Lower leg skin (tissue), 4 donors: ENCODE measurements at regions not wholly inside any gene's neighbourhood (a gene's known extent, or its start where the extent isn't known, plus 50 kb on each side); places are given as distances from the start of the nearest gene placed in this dataset.

ENCODE experiments used
- DNase-seq, 2 donors: peaks; one replicate each; pipeline ENCODE4 v3.0.0-alpha.2; 2019; ENCODE audit warnings: low spot score in 2 of 2
- H3K4me3 ChIP-seq: fragments of 200-600 bp; sonication (generic); 2 replicates; pipeline ENCODE4 v1.5.1; 2017; ENCODE audit warnings: mild to moderate bottlenecking, low read depth; ENCODE audit not compliant: poor library complexity, severe bottlenecking
- POLR2A ChIP-seq, 2 donors: fragments of 450-650 bp; IDR thresholded peaks; one replicate each; pipeline ENCODE4 v1.6.1; 2016 to 2017; ENCODE audit warnings: antibody characterized with exemption in 2 of 2, mild to moderate bottlenecking in 1 of 2, moderate library complexity in 1 of 2
- WGBS, 2 donors: methylation state at CpG; one replicate each; pipeline ENCODE4 v1.1.5; 2018; 5-methylcytosine and 5-hydroxymethylcytosine counted together
- intact Hi-C: fragments of 100-400 bp; cut with DNase I; formaldehyde crosslinking; loops from one replicate; pipeline ENCODE4 v1.15.0; 2023; ENCODE audit warnings: low total_unique reads
- TF ChIP-seq, protein P1 (sequence below), 3 donors: fragments of 450-650 bp; IDR thresholded peaks; one replicate each; pipeline ENCODE4 v1.5.1; 2016; ENCODE audit warnings: antibody characterized with exemption in 3 of 3, mild to moderate bottlenecking in 3 of 3, moderate library complexity in 2 of 3

DNA sequence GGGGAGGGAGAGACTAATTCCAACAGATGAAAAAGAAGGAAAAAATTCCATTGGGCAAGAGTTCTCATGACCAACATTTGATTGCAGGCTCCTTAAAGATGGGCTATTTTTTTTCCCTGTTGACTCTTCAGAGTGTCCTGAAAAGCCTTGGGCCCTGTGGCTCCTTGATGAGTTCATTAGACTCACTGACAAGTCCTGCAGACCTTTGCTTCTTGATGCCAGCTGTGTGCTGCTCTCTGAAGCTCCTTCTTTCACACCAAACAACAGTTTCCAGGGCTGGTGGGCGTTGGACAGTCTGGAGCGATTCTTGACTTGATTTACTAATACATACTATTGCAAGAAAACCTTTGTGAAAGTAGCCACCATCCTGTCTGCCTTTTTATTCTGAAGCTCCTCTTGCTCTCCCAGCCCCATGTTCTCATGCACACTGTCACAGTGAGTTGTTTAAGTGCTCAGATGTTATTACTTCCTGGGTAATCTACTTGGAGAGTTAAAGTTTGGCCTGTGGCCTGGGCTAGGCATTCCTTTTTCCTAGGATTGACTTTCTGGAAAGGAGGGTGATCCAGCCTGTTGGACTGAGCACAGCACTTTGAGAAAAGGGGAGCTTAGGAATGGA lies 250.3 kb downstream of the PTEN start:
- no peak overlapping the region for H3K4me3 ChIP-seq
- intact Hi-C loops, result loop anchor here (10.0 kb wide), 1 partner anchor 271 kb away; no protein-coding TSS in a partner anchor
- DNase-seq, result no peak
- 67 to 97% methylated on average over 2 of the region's 2 CpGs for WGBS, 2 donors
- TF ChIP-seq POLR2A (IDR thresholded peaks at IDR 0.05), result no peak
- TF ChIP-seq, protein P1, sequence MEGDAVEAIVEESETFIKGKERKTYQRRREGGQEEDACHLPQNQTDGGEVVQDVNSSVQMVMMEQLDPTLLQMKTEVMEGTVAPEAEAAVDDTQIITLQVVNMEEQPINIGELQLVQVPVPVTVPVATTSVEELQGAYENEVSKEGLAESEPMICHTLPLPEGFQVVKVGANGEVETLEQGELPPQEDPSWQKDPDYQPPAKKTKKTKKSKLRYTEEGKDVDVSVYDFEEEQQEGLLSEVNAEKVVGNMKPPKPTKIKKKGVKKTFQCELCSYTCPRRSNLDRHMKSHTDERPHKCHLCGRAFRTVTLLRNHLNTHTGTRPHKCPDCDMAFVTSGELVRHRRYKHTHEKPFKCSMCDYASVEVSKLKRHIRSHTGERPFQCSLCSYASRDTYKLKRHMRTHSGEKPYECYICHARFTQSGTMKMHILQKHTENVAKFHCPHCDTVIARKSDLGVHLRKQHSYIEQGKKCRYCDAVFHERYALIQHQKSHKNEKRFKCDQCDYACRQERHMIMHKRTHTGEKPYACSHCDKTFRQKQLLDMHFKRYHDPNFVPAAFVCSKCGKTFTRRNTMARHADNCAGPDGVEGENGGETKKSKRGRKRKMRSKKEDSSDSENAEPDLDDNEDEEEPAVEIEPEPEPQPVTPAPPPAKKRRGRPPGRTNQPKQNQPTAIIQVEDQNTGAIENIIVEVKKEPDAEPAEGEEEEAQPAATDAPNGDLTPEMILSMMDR (IDR thresholded peaks at IDR 0.05), result no peak

DNA sequence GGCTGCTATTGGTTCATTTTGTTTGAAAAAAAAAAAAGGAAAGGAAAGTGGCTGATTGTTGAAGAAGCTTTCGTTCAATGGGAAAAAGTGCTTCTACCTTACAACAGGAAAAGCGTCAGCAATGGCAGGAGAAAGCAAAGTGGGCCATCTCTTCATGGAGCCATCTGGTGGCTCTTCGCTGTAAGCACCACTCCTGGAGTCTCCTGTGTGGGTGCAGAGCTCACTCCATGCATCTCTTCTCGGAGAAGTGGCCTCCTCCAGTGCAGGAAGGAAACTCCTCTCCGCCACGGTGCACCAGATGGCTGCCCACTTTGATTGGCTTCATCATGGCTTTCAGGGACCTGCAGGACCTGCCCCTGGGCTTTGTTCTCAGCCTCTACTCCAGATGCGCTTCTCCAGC lies 250.9 kb downstream of the PTEN start:
- intact Hi-C loops, result loop anchor here (10.0 kb wide), 1 partner anchor 270 kb away; no protein-coding TSS in a partner anchor
- 74 to 80% methylated on average over 7 of the region's 7 CpGs for WGBS, 2 donors
- no peak for TF ChIP-seq POLR2A (IDR thresholded peaks at IDR 0.05)
- TF ChIP-seq, protein P1 (IDR thresholded peaks at IDR 0.05), result no peak
- no peak overlapping the region for H3K4me3 ChIP-seq
- no peak for DNase-seq

DNA sequence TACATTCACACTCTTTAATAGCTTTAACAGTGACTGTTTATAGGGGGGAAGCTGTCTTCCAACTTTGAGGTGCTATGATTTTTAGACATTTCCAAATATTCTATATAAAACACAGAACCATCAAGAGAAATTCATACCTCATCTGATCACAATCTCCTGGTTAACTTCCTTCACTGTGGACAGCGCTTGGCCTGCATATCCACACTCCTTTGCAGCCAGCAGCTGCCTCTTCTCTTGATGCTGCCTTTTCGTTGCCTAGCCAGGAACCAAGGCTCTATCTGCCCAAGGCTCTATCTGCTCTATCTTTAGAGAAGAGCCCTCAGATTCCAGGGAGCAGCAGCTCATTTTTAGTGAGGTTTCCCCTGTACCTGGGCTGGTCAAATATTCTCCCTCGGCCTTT lies 252.0 kb downstream of the PTEN start:
- intact Hi-C loops, result loop anchor here (10.0 kb wide), 1 partner anchor 269 kb away; no protein-coding TSS in a partner anchor
- DNase-seq, result no peak
- H3K4me3 ChIP-seq, result no peak overlapping the region
- 75 to 96% methylated on average over 3 of the region's 3 CpGs for WGBS, 2 donors
- TF ChIP-seq, protein P1 (IDR thresholded peaks at IDR 0.05), result no peak
- no peak for TF ChIP-seq POLR2A (IDR thresholded peaks at IDR 0.05)

DNA sequence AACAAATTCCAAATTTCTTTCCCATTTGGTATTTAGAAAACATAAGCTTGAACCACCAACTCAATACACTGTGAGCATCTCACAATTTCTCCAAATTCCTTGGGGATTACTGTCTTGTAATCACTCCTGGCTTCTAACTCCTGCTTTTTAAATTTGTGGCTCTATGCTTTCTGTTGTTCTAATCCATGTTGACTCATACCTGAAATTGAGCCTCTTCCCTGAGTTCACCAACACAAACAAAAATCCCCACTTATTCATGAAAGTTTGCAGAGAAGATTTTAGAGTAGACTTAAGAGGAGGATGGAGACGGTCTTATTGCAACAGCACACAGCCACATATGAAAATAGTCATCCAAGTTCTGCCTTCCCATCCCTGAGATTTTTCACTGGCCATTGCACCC lies 252.5 kb downstream of the PTEN start:
- intact Hi-C loops, result loop anchor here (10.0 kb wide), 1 partner anchor 269 kb away; no protein-coding TSS in a partner anchor
- DNase-seq, result no peak
- WGBS, 2 donors, result 81 to 87% methylated on average over 1 of the region's 1 CpG
- no peak overlapping the region for H3K4me3 ChIP-seq
- TF ChIP-seq, protein P1 (IDR thresholded peaks at IDR 0.05), result no peak
- no peak for TF ChIP-seq POLR2A (IDR thresholded peaks at IDR 0.05)

DNA sequence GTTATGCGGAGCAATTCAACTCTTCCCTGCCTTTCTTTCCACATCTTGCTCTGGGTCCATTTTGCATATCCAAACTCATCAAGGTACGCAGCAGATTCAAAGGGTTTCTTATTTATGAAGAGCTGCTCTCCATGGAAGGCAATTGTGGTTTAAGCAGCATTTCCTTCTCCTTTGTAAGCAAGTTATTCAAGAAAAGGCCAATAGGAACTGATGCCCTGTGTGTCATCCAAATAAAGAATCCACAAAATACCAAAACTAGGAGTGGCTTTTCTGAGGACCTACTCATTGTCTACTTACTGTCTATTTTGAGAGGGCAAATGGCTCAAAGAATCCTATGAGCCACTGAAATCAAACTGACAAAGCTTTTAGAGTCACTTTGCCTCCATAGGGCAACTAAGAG lies 253.1 kb downstream of the PTEN start:
- WGBS, 2 donors, result 91 to 94% methylated on average over 2 of the region's 2 CpGs
- intact Hi-C loops, result loop anchor here (10.0 kb wide), 1 partner anchor 268 kb away; no protein-coding TSS in a partner anchor
- DNase-seq, result no peak
- H3K4me3 ChIP-seq, result no peak overlapping the region
- TF ChIP-seq, protein P1 (IDR thresholded peaks at IDR 0.05), result no peak
- TF ChIP-seq POLR2A (IDR thresholded peaks at IDR 0.05), result no peak
